GM12878 (cell line): ENCODE measurements at regions not wholly inside any gene's neighbourhood (a gene's known extent, or its start where the extent isn't known, plus 50 kb on each side); places are given as distances from the start of the nearest gene placed in this dataset.

Experiments used
- ATAC-seq: fragments of 200-7000 bp; cut with Tn5 transposase; 3 replicates; pipeline ENCODE4 v1.9.1; 2020; ENCODE audit warnings: mild to moderate bottlenecking, moderate library complexity
- BruUV-seq: library from RNA; stranded (reverse); fragments of 400-500 nt; replicated peaks from 2 replicates; lab custom pipeline; 2021; lab: Mats Ljungman, UMichigan
- CTCF ChIA-PET: fragments of 300-600 bp; sonication (Branson Sonifier 250); formaldehyde crosslinking; extraction: SDS; loops from one replicate; lab custom pipeline; 2021; ENCODE audit warnings: inconsistent platforms; lab: Yijun Ruan, JAX
- POLR2A ChIA-PET: fragments of 350-600 bp; formaldehyde crosslinking; extraction: SDS; loops from one replicate; lab custom pipeline; 2021; ENCODE audit warnings: inconsistent platforms; lab: Charles Lee
- RAD21 ChIA-PET: fragments of 300-600 bp; sonication (Branson Sonifier 250); formaldehyde crosslinking; loops from one replicate; lab custom pipeline; 2023; ENCODE audit warnings: antibody characterized with exemption; ENCODE audit not compliant: unreplicated experiment; lab: Charles Lee
- SMC1A ChIA-PET: fragments of 300-600 bp; sonication (Branson Sonifier 250); formaldehyde crosslinking; loops from one replicate; lab custom pipeline; 2023; ENCODE audit not compliant: unreplicated experiment, uncharacterized antibody; lab: Charles Lee
- DNase-seq: peaks from one replicate; pipeline ENCODE4 v3.0.0-alpha.2; 2011; ENCODE audit warnings: low read depth, low spot score
- FAIRE-seq: peaks from 3 replicates; lab custom pipeline; 2011; peaks lifted over from hg19 to GRCh38; lab: Jason Lieb, UNC
- H2AFZ ChIP-seq: 2 replicates; pipeline ENCODE4 v1.6.0; 2011; ENCODE audit warnings: low read depth, low read length, control low read depth; ENCODE audit not compliant: control insufficient read depth
- H3K27ac ChIP-seq: 2 replicates; pipeline ENCODE4 v1.5.1; 2011; ENCODE audit warnings: control low read depth; ENCODE audit not compliant: control insufficient read depth, insufficient read depth
- H3K27me3 ChIP-seq, 2 experiments: replicated peaks in 1 of 2; 2 replicates each; pipeline versions ENCODE4 v1.6.0 to v1.6.1; 2011; ENCODE audit warnings: low read length in 1 of 2; ENCODE audit not compliant: control insufficient read depth in 2 of 2, insufficient read depth in 2 of 2
- H3K36me3 ChIP-seq, 2 experiments: 2 replicates each; pipeline ENCODE4 v1.5.1; 2011; ENCODE audit warnings: low read length in 1 of 2; ENCODE audit not compliant: control insufficient read depth in 2 of 2, insufficient read depth in 2 of 2
- H3K4me1 ChIP-seq: 2 replicates; pipeline ENCODE4 v1.6.1; 2011; ENCODE audit warnings: mild to moderate bottlenecking, low read length, moderate library complexity, mixed read lengths; ENCODE audit not compliant: control insufficient read depth, insufficient read depth
- H3K4me2 ChIP-seq: 2 replicates; pipeline ENCODE4 v1.6.0; 2011; ENCODE audit warnings: control low read depth; ENCODE audit not compliant: control insufficient read depth, insufficient read depth
- H3K4me3 ChIP-seq: fragments of 200-600 bp; sonication (generic); 2 replicates; pipeline ENCODE4 v1.5.1; 2016
- H3K79me2 ChIP-seq: 2 replicates; pipeline ENCODE4 v1.6.0; 2011; ENCODE audit warnings: low read length; ENCODE audit not compliant: control insufficient read depth, insufficient read depth
- H3K9ac ChIP-seq: 2 replicates; pipeline ENCODE4 v1.8.0; 2011; ENCODE audit warnings: low read length, control low read depth, mixed read lengths; ENCODE audit not compliant: control insufficient read depth, insufficient read depth
- H3K9me3 ChIP-seq: replicated peaks from 3 replicates; pipeline ENCODE4 v1.5.1; 2011; ENCODE audit warnings: mild to moderate bottlenecking, low read length; ENCODE audit not compliant: control insufficient read depth, insufficient read depth
- H4K20me1 ChIP-seq: 2 replicates; pipeline ENCODE4 v1.6.0; 2011; ENCODE audit not compliant: control insufficient read depth, insufficient read depth
- CREM ChIP-seq: IDR thresholded peaks from 2 replicates; pipeline ENCODE4 v1.6.1; 2014; ENCODE audit warnings: antibody characterized with exemption, low read depth
- IKZF2 ChIP-seq, 2 experiments: fragments of 450-650 bp; IDR thresholded peaks; 2 replicates each; pipeline ENCODE4 v1.6.1; 2017; ENCODE audit warnings: mild to moderate bottlenecking in 2 of 2, moderate library complexity in 2 of 2
- MEF2B ChIP-seq: fragments of 450-650 bp; IDR thresholded peaks from 2 replicates; pipeline ENCODE4 v1.6.1; 2018; ENCODE audit warnings: mild to moderate bottlenecking, moderate library complexity; ENCODE audit not compliant: partially characterized antibody, poor library complexity, severe bottlenecking
- MYB ChIP-seq: fragments of 150-350 bp; IDR thresholded peaks from 2 replicates; pipeline ENCODE4 v1.6.1; 2014; ENCODE audit warnings: mild to moderate bottlenecking, low read depth, low read length, borderline replicate concordance
- TBL1XR1 ChIP-seq: IDR thresholded peaks from 2 replicates; pipeline ENCODE4 v1.6.1; 2012; ENCODE audit warnings: low read depth, low read length, improper control_type of control experiment
- WRNIP1 ChIP-seq: IDR thresholded peaks from 2 replicates; pipeline ENCODE4 v1.6.1; 2011; ENCODE audit warnings: low read depth, low read length, improper control_type of control experiment, borderline replicate concordance
- YBX1 ChIP-seq: fragments of 450-650 bp; IDR thresholded peaks from 2 replicates; pipeline ENCODE4 v1.6.1; 2016; ENCODE audit warnings: antibody characterized with exemption
- YY1 ChIP-seq: IDR thresholded peaks from 2 replicates; pipeline ENCODE4 v1.6.1; 2011; ENCODE audit warnings: low read depth, mild to moderate bottlenecking, low read length
- ZBED1 ChIP-seq: IDR thresholded peaks from 2 replicates; pipeline ENCODE4 v1.6.1; 2016; ENCODE audit warnings: borderline replicate concordance
- ZBTB4 ChIP-seq: fragments of 450-650 bp; formaldehyde crosslinking; IDR thresholded peaks from 2 replicates; pipeline ENCODE4 v1.4.0; 2022; ENCODE audit warnings: mild to moderate bottlenecking, moderate library complexity
- ZNF622 ChIP-seq: fragments of 450-650 bp; IDR thresholded peaks from 2 replicates; pipeline ENCODE4 v1.6.1; 2017; ENCODE audit warnings: mild to moderate bottlenecking, inconsistent platforms
- WGBS: methylation state at CpG from one replicate; pipeline ENCODE4 v1.1.6; 2016; ENCODE audit warnings: low lambda C conversion rate; ENCODE audit not compliant: insufficient replicate concordance, insufficient coverage; ENCODE audit errors: missing lambda C conversion rate; 5-methylcytosine and 5-hydroxymethylcytosine counted together
- in situ Hi-C: fragments of 300-500 bp; cut with MboI; formaldehyde crosslinking; loops from 9 replicates; pipeline ENCODE4 v1.14.3; 2018; ENCODE audit warnings: mixed read lengths
- intact Hi-C: fragments of 100-400 bp; cut with micrococcal nuclease; formaldehyde crosslinking; loops from one replicate; pipeline ENCODE4 v1.14.2; 2022; ENCODE audit not compliant: unreplicated experiment
- TF ChIP-seq, protein P1 (sequence below): IDR thresholded peaks from 2 replicates; pipeline ENCODE4 v1.6.1; 2011; ENCODE audit warnings: borderline replicate concordance, low read depth, mild to moderate bottlenecking, moderate library complexity, low read length; ENCODE audit not compliant: insufficient read depth, poor library complexity, severe bottlenecking
- TF ChIP-seq, protein P2 (sequence below): fragments of 450-650 bp; IDR thresholded peaks from 2 replicates; pipeline ENCODE4 v1.6.1; 2016; ENCODE audit warnings: mild to moderate bottlenecking, moderate library complexity, borderline replicate concordance
- TF ChIP-seq, protein P3 (sequence below): fragments of 450-650 bp; IDR thresholded peaks from 2 replicates; pipeline ENCODE4 v1.6.1; 2017; ENCODE audit warnings: borderline replicate concordance

DNA sequence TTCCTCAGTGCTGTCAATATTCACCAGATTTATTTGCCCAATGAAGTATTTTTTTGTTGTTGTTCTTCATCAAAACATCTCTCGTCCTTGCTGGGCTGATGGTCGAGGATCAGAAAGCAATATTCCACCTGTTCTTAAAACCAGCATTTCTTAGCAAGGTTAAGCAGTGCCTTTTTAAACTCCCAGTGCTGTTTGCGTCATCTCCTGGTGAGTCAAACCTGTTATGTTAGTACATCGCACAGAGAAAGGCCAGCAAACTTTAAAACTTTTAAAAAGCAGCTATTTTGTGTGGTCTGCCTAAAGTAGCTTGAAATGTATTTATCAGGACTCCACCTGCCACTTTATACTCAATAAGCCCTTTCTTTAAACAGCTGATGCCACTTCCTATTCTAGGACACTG lies 802.0 kb downstream of the KCNA4 start:
- in situ Hi-C loops, result no loop called here
- no peak overlapping the region for H2AFZ ChIP-seq
- no peak overlapping the region for H3K27ac ChIP-seq
- no peaks in the 10 kb centered on the region for H3K27me3 ChIP-seq
- H3K79me2 ChIP-seq, result no peaks in the 10 kb centered on the region
- TF ChIP-seq, protein P1, sequence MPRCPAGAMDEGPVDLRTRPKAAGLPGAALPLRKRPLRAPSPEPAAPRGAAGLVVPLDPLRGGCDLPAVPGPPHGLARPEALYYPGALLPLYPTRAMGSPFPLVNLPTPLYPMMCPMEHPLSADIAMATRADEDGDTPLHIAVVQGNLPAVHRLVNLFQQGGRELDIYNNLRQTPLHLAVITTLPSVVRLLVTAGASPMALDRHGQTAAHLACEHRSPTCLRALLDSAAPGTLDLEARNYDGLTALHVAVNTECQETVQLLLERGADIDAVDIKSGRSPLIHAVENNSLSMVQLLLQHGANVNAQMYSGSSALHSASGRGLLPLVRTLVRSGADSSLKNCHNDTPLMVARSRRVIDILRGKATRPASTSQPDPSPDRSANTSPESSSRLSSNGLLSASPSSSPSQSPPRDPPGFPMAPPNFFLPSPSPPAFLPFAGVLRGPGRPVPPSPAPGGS, result no peak
- no peak for TF ChIP-seq ZNF622
- no peak for TF ChIP-seq YBX1
- no peak for TF ChIP-seq ZBTB4
- no peak for TF ChIP-seq WRNIP1
- TF ChIP-seq TBL1XR1, result no peak
- TF ChIP-seq, protein P2, sequence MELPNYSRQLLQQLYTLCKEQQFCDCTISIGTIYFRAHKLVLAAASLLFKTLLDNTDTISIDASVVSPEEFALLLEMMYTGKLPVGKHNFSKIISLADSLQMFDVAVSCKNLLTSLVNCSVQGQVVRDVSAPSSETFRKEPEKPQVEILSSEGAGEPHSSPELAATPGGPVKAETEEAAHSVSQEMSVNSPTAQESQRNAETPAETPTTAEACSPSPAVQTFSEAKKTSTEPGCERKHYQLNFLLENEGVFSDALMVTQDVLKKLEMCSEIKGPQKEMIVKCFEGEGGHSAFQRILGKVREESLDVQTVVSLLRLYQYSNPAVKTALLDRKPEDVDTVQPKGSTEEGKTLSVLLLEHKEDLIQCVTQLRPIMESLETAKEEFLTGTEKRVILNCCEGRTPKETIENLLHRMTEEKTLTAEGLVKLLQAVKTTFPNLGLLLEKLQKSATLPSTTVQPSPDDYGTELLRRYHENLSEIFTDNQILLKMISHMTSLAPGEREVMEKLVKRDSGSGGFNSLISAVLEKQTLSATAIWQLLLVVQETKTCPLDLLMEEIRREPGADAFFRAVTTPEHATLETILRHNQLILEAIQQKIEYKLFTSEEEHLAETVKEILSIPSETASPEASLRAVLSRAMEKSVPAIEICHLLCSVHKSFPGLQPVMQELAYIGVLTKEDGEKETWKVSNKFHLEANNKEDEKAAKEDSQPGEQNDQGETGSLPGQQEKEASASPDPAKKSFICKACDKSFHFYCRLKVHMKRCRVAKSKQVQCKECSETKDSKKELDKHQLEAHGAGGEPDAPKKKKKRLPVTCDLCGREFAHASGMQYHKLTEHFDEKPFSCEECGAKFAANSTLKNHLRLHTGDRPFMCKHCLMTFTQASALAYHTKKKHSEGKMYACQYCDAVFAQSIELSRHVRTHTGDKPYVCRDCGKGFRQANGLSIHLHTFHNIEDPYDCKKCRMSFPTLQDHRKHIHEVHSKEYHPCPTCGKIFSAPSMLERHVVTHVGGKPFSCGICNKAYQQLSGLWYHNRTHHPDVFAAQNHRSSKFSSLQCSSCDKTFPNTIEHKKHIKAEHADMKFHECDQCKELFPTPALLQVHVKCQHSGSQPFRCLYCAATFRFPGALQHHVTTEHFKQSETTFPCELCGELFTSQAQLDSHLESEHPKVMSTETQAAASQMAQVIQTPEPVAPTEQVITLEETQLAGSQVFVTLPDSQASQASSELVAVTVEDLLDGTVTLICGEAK, result no peak
- no peak for TF ChIP-seq MYB
- no peak for TF ChIP-seq CREM
- no peak for TF ChIP-seq MEF2B
- no peak for TF ChIP-seq IKZF2 (IDR thresholded peaks at IDR 0.05)
- TF ChIP-seq, protein P3, sequence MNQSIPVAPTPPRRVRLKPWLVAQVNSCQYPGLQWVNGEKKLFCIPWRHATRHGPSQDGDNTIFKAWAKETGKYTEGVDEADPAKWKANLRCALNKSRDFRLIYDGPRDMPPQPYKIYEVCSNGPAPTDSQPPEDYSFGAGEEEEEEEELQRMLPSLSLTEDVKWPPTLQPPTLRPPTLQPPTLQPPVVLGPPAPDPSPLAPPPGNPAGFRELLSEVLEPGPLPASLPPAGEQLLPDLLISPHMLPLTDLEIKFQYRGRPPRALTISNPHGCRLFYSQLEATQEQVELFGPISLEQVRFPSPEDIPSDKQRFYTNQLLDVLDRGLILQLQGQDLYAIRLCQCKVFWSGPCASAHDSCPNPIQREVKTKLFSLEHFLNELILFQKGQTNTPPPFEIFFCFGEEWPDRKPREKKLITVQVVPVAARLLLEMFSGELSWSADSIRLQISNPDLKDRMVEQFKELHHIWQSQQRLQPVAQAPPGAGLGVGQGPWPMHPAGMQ, result no peak
- no peak for TF ChIP-seq ZBED1
- no peak for TF ChIP-seq YY1
- no peak overlapping the region for H3K4me3 ChIP-seq
- no peaks in the 10 kb centered on the region for H3K4me1 ChIP-seq
- no peak overlapping the region for H3K4me2 ChIP-seq
- H4K20me1 ChIP-seq, result no peaks in the 10 kb centered on the region
- CTCF ChIA-PET, result no interaction called here
- H3K9ac ChIP-seq, result no peak overlapping the region
- DNase-seq (no peak), ATAC-seq (no peak), FAIRE-seq (no peak)
- H3K9me3 ChIP-seq, result no peaks in the 10 kb centered on the region
- no TSS peak for BruUV-seq
- RAD21 ChIA-PET, result no interaction called here
- SMC1A ChIA-PET, result interaction anchor here (1.0 kb wide), 1 partner anchor 10 kb away, joined by 3 read pairs; no protein-coding TSS in a partner anchor
- intact Hi-C loops, result no loop called here
- H3K36me3 ChIP-seq, result no peaks in the 10 kb centered on the region
- WGBS, result 5% methylated on average over 4 of the region's 4 CpGs
- POLR2A ChIA-PET, result no interaction called here
